ENCODE measurements at regions not wholly inside any gene's neighbourhood (a gene's known extent, or its start where the extent isn't known, plus 50 kb on each side); places are given as distances from the start of the nearest gene placed in this dataset.

DNA sequence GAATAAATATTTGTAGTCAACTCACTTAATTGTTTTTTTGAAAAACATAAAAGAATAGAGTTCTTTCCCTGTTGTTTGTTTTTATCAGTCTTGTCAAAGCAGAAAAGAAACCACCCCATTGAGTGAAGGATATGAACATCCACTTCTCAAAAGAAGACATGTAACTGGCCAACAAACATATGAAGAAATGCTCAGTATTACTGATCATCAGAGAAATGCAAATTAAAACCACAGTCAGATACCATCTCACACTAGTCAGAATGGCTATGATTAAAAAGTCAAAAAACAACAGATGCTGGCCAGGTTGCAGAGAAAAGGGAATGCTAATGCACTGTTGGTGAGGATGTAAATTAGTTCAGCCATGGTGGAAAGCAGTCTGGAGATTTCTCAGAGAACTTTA lies 326.1 kb upstream of the EMCN start:
- POLR2A ChIA-PET: no interaction called here

GRCh38 chr4:100842856-100843255 lies 325.0 kb upstream of the EMCN start:
- TF ChIP-seq EZH2phosphoT487 (IDR thresholded peaks at IDR 0.05; ENCODE audit: borderline replicate concordance, low read depth, low read length): no peak
- TF ChIP-seq, protein P1, sequence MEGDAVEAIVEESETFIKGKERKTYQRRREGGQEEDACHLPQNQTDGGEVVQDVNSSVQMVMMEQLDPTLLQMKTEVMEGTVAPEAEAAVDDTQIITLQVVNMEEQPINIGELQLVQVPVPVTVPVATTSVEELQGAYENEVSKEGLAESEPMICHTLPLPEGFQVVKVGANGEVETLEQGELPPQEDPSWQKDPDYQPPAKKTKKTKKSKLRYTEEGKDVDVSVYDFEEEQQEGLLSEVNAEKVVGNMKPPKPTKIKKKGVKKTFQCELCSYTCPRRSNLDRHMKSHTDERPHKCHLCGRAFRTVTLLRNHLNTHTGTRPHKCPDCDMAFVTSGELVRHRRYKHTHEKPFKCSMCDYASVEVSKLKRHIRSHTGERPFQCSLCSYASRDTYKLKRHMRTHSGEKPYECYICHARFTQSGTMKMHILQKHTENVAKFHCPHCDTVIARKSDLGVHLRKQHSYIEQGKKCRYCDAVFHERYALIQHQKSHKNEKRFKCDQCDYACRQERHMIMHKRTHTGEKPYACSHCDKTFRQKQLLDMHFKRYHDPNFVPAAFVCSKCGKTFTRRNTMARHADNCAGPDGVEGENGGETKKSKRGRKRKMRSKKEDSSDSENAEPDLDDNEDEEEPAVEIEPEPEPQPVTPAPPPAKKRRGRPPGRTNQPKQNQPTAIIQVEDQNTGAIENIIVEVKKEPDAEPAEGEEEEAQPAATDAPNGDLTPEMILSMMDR (conservative IDR thresholded peaks at IDR 0.05; ENCODE audit: low read length): no peak
- Histone ChIP-seq H3K4me2 (ENCODE audit: low read length) (no peak overlapping the region), H4K20me1 (ENCODE audit: insufficient read depth, low read length) (no peaks in the 10 kb centered on the region), H2AFZ (ENCODE audit: low read length) (no peak overlapping the region), H3K36me3 (ENCODE audit: insufficient read depth, low read length) (no peaks in the 10 kb centered on the region), H3K4me3 (ENCODE audit: low read depth, low read length, poor library complexity, severe bottlenecking) (no peak overlapping the region), H3K9me2 (ENCODE audit: insufficient read depth, low read length) (no peaks in the 10 kb centered on the region), H3K79me2 (ENCODE audit: insufficient read depth, low read depth, low read length) (no peaks in the 10 kb centered on the region), H3K9me3 (ENCODE audit: low read length) (no peaks in the 10 kb centered on the region), H3K27ac (ENCODE audit: low read depth, low read length, poor library complexity, severe bottlenecking) (no peak overlapping the region), H3K4me1 (ENCODE audit: insufficient read depth, low read length, poor library complexity, severe bottlenecking) (no peaks in the 10 kb centered on the region)
- BruUV-seq (replicated peaks): no TSS peak
- ChIA-PET CTCF (ENCODE audit: unreplicated experiment) (no interaction called here), POLR2A (no interaction called here)
- intact Hi-C loops (cut with micrococcal nuclease; ENCODE audit: unreplicated experiment): no loop called here
- DNase-seq (ENCODE audit: low spot score): no peak

More for the DNA sequence above, 326.1 kb upstream of the EMCN start:
- no peak overlapping the region for H2AFZ ChIP-seq (ENCODE audit: low read length)
- H4K20me1 ChIP-seq (ENCODE audit: insufficient read depth, low read length): no peaks in the 10 kb centered on the region
- no peak overlapping the region for H3K4me2 ChIP-seq (ENCODE audit: low read length)
- BruUV-seq (replicated peaks): no TSS peak
- H3K27ac ChIP-seq (ENCODE audit: low read depth, low read length, poor library complexity, severe bottlenecking): no peak overlapping the region
- no peak overlapping the region for H3K4me3 ChIP-seq (ENCODE audit: low read depth, low read length, poor library complexity, severe bottlenecking)
- no peaks in the 10 kb centered on the region for H3K4me1 ChIP-seq (ENCODE audit: insufficient read depth, low read length, poor library complexity, severe bottlenecking)
- H3K9me3 ChIP-seq (ENCODE audit: low read length): no peaks in the 10 kb centered on the region
- no peaks in the 10 kb centered on the region for H3K36me3 ChIP-seq (ENCODE audit: insufficient read depth, low read length)
- CTCF ChIA-PET (ENCODE audit: unreplicated experiment): no interaction called here
- no peaks in the 10 kb centered on the region for H3K79me2 ChIP-seq (ENCODE audit: insufficient read depth, low read depth, low read length)
- no peak for TF ChIP-seq EZH2phosphoT487 (IDR thresholded peaks at IDR 0.05; ENCODE audit: borderline replicate concordance, low read depth, low read length)
- TF ChIP-seq, protein P1 (conservative IDR thresholded peaks at IDR 0.05; ENCODE audit: low read length): no peak
- DNase-seq (ENCODE audit: low spot score): no peak
- no peaks in the 10 kb centered on the region for H3K9me2 ChIP-seq (ENCODE audit: insufficient read depth, low read length)
- intact Hi-C loops (cut with micrococcal nuclease; ENCODE audit: unreplicated experiment): no loop called here

DNA sequence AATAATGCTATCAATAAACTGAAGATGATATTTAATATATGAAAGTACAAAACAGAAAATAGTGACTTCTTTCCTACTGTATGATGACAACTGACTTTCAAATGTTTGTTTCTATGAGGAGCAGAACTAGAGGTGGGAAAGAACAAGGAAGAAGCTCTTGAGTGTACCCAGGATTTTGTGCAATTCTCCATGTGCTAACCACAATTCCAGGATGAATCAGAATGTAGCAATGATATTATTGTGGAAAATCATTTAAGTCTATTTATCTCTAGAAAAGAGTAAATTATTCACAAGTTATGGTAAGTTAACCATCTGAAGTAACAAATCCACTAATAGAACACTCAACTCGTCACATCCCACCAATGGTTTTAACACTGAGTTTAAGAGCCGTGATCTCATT lies 324.1 kb upstream of the EMCN start:
- no peaks in the 10 kb centered on the region for H3K79me2 ChIP-seq (ENCODE audit: insufficient read depth, low read depth, low read length)

More for the DNA sequence above, 324.1 kb upstream of the EMCN start:
- Histone ChIP-seq H3K4me3 (ENCODE audit: low read depth, low read length, poor library complexity, severe bottlenecking) (no peak overlapping the region), H3K9me2 (ENCODE audit: insufficient read depth, low read length) (no peaks in the 10 kb centered on the region), H3K36me3 (ENCODE audit: insufficient read depth, low read length) (no peaks in the 10 kb centered on the region), H3K4me2 (ENCODE audit: low read length) (no peak overlapping the region), H3K4me1 (ENCODE audit: insufficient read depth, low read length, poor library complexity, severe bottlenecking) (no peaks in the 10 kb centered on the region), H3K27ac (ENCODE audit: low read depth, low read length, poor library complexity, severe bottlenecking) (no peak overlapping the region), H2AFZ (ENCODE audit: low read length) (no peak overlapping the region), H4K20me1 (ENCODE audit: insufficient read depth, low read length) (no peaks in the 10 kb centered on the region), H3K9me3 (ENCODE audit: low read length) (no peaks in the 10 kb centered on the region)
- ChIA-PET CTCF (ENCODE audit: unreplicated experiment) (no interaction called here), POLR2A (interaction anchor here (0.7 kb wide), 1 partner anchor 80 kb away, joined by 4 read pairs; no protein-coding TSS in a partner anchor)
- DNase-seq (ENCODE audit: low spot score): no peak
- no TSS peak for BruUV-seq (replicated peaks)
- intact Hi-C loops (cut with micrococcal nuclease; ENCODE audit: unreplicated experiment): no loop called here
- TF ChIP-seq, protein P1 (conservative IDR thresholded peaks at IDR 0.05; ENCODE audit: low read length): no peak
- no peak for TF ChIP-seq EZH2phosphoT487 (IDR thresholded peaks at IDR 0.05; ENCODE audit: borderline replicate concordance, low read depth, low read length)

All from OCI-LY7 (cell line).